Effector memory CD8-positive, alpha-beta T cell (primary cell): ENCODE measurements at regions not wholly inside any gene's neighbourhood (a gene's known extent, or its start where the extent isn't known, plus 50 kb on each side); places are given as distances from the start of the nearest gene placed in this dataset.
"Not testable (repeated sequence)": the region's sequence is repeated elsewhere in the genome, so short reads cannot be mapped to it uniquely, and the experiment has no call there.

Experiments
- ATAC-seq: fragments of 150-1000 bp; cut with Tn5 transposase; replicated peaks from 2 replicates; pipeline ENCODE4 v1.10.0; 2021; ENCODE audit warnings: mild to moderate bottlenecking, moderate library complexity
- DNase-seq, 3 experiments: peaks; one replicate each; pipeline ENCODE4 v3.0.0; 2021
- H3K27ac Mint-ChIP-seq, 2 donors: one replicate each; pipeline ENCODE4 v1.8.0; 2022; ENCODE audit warnings: mild to moderate bottlenecking in 2 of 2, mixed read lengths in 2 of 2, moderate library complexity in 2 of 2
- H3K27me3 Mint-ChIP-seq, 2 donors: one replicate each; pipeline ENCODE4 v1.8.0; 2022; ENCODE audit warnings: mixed read lengths in 2 of 2
- H3K36me3 Mint-ChIP-seq: one replicate; pipeline ENCODE4 v1.8.0; 2022; ENCODE audit warnings: mild to moderate bottlenecking, moderate library complexity, mixed read lengths; ENCODE audit not compliant: insufficient read depth
- H3K4me1 Mint-ChIP-seq, 2 donors: one replicate each; pipeline ENCODE4 v1.8.0; 2022; ENCODE audit warnings: low read depth in 2 of 2, mixed read lengths in 2 of 2
- H3K4me3 Mint-ChIP-seq, 2 donors: one replicate each; pipeline ENCODE4 v1.8.0; 2022; ENCODE audit warnings: mild to moderate bottlenecking in 2 of 2, mixed read lengths in 2 of 2, moderate library complexity in 2 of 2
- H3K9me3 Mint-ChIP-seq, 2 donors: one replicate each; pipeline ENCODE4 v1.8.0; 2022; ENCODE audit warnings: mixed read lengths in 2 of 2

DNA sequence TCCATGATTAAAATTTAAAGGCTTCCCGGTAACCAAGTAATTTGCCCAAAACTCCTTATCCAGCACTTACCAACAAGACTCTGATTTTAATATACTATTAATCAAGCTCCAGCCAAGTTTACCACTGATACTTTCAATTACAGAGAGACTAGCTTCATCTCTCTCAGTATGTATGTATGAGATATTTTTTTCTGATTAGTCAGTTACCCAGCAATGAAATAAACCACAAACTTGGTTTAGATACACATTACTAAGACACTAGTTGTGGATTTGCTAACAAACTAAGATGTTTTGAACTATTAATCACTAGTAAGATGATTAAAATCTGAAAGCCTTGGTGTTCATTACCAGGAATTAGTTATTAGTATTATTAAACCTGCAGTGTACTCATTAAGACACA, 1272.2 kb upstream of the ACVR2A start:
- no peak for ATAC-seq

DNA sequence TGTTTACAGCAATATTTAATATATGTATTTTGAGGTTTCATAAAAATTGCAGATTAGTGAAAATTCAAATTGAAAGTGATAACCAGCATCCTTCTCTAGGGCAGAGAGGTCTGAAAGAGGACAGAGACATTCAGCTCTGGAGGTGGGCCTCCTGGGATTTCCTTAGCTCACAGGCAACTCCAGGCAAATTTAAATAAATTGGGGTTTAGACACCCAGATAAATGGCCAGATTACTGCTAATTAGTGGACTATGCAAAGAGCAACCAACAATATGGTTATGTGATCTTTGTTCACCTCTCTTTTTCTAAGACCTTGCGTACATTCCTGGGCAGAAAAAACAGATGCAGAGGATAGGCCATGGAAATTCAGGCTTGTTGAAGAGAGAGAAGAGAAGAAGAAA, 1282.8 kb upstream of the ACVR2A start:
- DNase-seq = no peak
- Mint-ChIP-seq H3K4me3 (no peak overlapping the region), H3K9me3 (peaks cover 0 to 5% of the 10 kb centered on the region in 2 donors), H3K36me3 (no peaks in the 10 kb centered on the region), H3K27me3 (no peaks in the 10 kb centered on the region), H3K27ac (no peak overlapping the region), H3K4me1 (no peaks in the 10 kb centered on the region)
- no peak for ATAC-seq

More for the DNA sequence above, 1272.2 kb upstream of the ACVR2A start:
- H3K27ac Mint-ChIP-seq = no peak overlapping the region
- DNase-seq = no peak
- H3K9me3 Mint-ChIP-seq = peaks cover 3 to 15% of the 10 kb centered on the region in 2 donors
- no peak overlapping the region for H3K4me3 Mint-ChIP-seq
- H3K36me3 Mint-ChIP-seq = no peaks in the 10 kb centered on the region
- no peaks in the 10 kb centered on the region for H3K4me1 Mint-ChIP-seq
- H3K27me3 Mint-ChIP-seq = no peaks in the 10 kb centered on the region

DNA sequence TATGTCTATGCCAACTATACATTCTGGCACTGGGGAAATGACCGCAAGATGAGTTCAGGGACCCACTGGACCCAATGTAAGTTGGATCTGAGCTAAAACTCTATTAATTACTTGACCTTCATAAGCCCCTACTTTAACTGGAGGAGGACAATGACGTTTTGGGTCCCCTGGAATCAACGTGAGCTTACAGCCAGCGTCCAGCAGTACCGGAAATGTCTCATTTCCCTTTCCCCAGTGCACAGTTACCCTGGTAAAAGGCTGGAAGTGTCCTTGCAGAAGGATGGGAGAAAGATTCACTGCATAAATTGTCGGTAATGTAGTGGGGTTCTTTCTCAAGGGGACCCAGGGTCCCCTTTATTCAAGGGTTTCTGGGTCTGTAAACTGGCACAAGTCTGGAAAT, 1297.6 kb upstream of the ACVR2A start:
- no peak for ATAC-seq
- no peaks in the 10 kb centered on the region for H3K27me3 Mint-ChIP-seq
- no peaks in the 10 kb centered on the region for H3K4me1 Mint-ChIP-seq
- H3K36me3 Mint-ChIP-seq = no peaks in the 10 kb centered on the region
- no peak for DNase-seq
- H3K9me3 Mint-ChIP-seq = peaks cover 0 to 6% of the 10 kb centered on the region in 2 donors
- no peak overlapping the region for H3K4me3 Mint-ChIP-seq
- H3K27ac Mint-ChIP-seq = no peak overlapping the region

DNA sequence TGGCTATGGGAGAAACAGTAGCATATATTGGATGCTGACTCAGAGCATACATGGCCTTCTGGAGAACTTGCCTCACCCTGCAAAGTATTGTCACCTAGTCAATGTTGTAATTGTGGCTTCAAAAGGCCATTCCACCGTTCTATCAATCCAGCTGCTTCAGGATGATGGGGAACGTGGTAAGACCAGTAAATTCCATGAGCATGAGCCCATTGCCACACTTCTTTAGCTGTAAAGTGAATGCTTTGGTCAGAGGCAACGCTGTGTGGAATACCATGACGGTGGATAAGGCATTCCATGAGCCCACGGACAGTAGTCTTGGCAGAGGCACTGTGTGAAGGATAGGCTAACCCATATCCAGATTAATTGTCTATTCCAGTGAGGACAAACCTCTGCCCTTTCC, 1300.1 kb upstream of the ACVR2A start:
- Mint-ChIP-seq H3K9me3 (peaks cover 2 to 6% of the 10 kb centered on the region in 2 donors), H3K36me3 (no peaks in the 10 kb centered on the region), H3K27ac (no peak overlapping the region), H3K27me3 (no peaks in the 10 kb centered on the region), H3K4me1 (no peaks in the 10 kb centered on the region), H3K4me3 (no peak overlapping the region)
- DNase-seq (no peak), ATAC-seq (no peak)

DNA sequence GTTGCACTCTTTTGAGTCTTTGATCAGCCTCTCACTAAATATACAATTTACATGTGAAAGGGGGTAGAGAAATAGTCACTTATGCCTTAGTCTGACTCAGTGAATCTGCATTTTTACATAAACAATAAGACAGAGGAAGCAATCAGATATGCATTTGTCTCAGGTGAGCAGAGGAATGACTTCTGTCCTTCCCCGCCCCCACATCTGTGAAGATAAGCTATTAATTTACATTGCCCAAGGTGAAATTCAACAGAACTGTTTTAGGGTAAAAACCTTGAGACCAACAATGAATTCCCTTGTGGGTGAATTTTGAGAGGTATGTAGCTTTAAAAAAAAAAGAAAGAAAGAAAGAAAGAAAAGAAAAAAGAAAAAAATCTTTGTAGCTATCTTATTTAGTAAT, 1302.9 kb upstream of the ACVR2A start:
- H3K27ac Mint-ChIP-seq = no peak overlapping the region
- no peaks in the 10 kb centered on the region for H3K4me1 Mint-ChIP-seq
- DNase-seq (no peak), ATAC-seq (no peak)
- peaks cover 9 to 17% of the 10 kb centered on the region in 2 donors for H3K9me3 Mint-ChIP-seq
- no peaks in the 10 kb centered on the region for H3K36me3 Mint-ChIP-seq
- no peak overlapping the region for H3K4me3 Mint-ChIP-seq
- H3K27me3 Mint-ChIP-seq = no peaks in the 10 kb centered on the region

DNA sequence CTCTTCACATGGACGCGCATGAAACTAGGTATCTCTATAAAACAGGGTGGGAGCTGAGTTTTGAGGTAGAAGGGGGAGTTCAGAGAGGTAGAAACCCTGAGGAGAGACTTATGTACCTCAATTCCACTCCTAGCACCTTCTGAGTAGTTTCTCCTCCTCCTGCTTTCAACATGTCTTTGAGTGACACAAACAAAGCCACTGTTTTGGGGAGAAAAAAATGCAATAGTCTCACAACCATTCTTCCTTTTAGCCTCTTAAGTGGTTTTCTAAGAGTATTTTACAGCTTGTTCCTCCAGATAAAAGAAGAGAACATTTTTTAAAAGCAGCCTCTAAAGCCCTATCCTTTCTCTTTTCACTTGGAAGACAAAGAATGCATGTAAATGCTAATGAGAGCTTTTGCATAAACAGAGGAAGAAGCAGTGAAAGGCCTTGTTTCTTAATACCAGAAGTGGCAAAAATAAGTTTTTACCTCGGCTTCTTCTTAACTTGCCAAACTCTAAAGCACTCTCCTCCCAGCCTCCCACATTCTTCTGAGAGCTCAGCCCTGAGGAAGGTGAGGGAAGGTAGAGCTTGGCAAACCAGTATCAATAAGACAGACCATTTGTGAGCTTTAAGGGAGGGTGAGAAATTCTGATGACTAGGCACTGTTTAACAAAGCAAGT, 1304.4 kb upstream of the ACVR2A start:
- Mint-ChIP-seq H3K4me3 (no peak overlapping the region), H3K9me3 (peaks cover 12 to 14% of the 10 kb centered on the region in 2 donors)

DNA sequence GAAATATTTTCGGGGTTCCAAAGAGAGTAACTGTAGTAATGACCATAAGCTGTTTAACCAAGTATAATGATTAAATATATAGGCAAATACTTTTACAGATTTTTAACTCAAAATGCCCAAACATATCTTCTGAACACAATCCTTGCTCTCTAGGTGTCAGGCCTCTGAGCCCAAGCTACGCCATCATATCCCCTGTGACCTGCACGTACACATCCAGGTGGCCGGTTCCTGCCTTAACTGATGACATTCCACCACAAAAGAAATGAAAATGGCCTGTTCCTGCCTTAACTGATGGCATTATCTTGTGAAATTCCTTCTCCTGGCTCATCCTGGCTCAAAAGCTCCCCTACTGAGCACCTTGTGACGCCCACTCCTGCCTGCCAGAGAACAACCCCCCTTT, 1305.1 kb upstream of the ACVR2A start:
- not testable (repeated sequence) for H3K4me1 Mint-ChIP-seq, DNase-seq, H3K27ac Mint-ChIP-seq, ATAC-seq, H3K27me3 Mint-ChIP-seq, H3K36me3 Mint-ChIP-seq, H3K4me3 Mint-ChIP-seq
- H3K9me3 Mint-ChIP-seq = peaks cover 11 to 12% of the 10 kb centered on the region in 2 donors

More for the DNA sequence above, 1304.4 kb upstream of the ACVR2A start:
- no peak for ATAC-seq
- Mint-ChIP-seq H3K36me3 (no peaks in the 10 kb centered on the region), H3K27me3 (no peaks in the 10 kb centered on the region), H3K27ac (no peak overlapping the region), H3K4me1 (no peaks in the 10 kb centered on the region)
- DNase-seq = no peak

DNA sequence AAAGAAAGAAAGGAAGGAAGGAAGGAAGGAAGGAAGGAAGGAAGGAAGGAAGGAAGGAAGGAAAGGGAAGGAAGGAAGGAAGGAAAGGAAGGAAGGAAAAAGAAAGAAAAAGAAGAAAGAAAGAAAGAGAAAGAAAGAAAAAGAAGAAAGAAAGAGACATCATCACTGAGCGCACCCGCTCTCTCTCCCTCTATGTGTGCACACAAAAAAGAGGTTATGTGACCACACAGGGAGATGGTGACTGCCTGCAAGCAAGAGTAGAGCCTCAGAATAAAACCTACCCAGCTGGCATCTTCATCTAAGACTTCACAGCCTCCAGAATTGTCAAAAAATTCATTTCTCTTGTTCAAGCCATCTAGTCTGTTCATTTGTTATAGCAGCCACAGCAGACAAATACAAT, 1307.4 kb upstream of the ACVR2A start:
- Mint-ChIP-seq H3K4me1 (no peaks in the 10 kb centered on the region), H3K27ac (no peak overlapping the region), H3K36me3 (no peaks in the 10 kb centered on the region), H3K4me3 (no peak overlapping the region), H3K27me3 (no peaks in the 10 kb centered on the region), H3K9me3 (peaks cover 11 to 12% of the 10 kb centered on the region in 2 donors)
- DNase-seq (no peak), ATAC-seq (no peak)

DNA sequence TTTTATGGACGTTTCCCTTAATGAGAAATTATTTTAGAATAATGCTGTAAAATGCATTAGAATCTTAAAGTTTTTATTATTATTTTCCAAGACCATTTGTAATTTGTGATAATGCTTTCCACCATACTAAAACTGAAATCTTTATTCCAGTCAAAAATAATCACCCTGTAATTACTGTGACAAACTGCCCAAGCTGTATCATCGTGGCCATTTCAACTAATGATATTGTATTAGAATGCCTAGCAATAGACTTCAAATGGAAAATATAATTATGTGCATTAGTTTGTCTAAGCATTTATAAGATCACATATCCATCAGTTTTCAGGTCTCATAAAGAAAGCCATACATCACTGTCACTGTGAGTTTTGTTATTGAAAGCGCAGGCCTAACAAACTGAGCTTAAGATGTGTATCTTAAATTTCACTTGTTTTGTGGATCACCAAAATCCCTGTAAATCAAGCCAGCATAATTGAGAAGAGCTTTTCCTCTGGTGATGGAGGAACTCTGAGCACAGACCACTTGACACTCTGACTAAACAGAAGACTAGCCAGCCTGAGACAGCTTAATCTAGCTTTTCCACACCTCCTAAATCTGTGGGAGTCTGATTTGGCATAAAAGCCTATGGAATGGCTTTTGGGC, 1312.2 kb upstream of the ACVR2A start:
- peaks cover 2 to 3% of the 10 kb centered on the region in 2 donors for H3K9me3 Mint-ChIP-seq
- no peaks in the 10 kb centered on the region for H3K27me3 Mint-ChIP-seq
- no peak overlapping the region for H3K4me3 Mint-ChIP-seq
- no peaks in the 10 kb centered on the region for H3K4me1 Mint-ChIP-seq
- no peaks in the 10 kb centered on the region for H3K36me3 Mint-ChIP-seq
- ATAC-seq (no peak), DNase-seq (no peak)
- H3K27ac Mint-ChIP-seq = no peak overlapping the region

DNA sequence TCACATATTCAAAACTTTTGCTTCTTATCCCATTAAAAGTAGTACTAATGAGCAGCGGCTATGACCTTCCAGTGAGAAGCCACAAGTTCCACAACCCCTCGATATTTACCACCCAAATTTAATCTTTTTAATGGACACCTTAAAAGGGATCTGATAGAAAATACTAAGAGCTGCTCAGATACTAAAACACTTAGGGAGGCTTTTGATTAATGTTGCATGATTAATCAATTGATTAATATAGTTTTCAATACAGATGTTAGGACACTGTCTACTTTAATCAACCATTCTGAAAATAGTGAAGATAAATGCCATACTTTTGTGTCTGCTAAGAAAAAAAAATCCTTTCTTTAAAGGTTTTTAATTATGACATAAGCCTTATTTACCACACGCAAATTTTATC, 1312.8 kb upstream of the ACVR2A start:
- Mint-ChIP-seq H3K9me3 (peaks cover 0 to 3% of the 10 kb centered on the region in 2 donors), H3K4me1 (no peaks in the 10 kb centered on the region), H3K4me3 (no peak overlapping the region), H3K27me3 (no peaks in the 10 kb centered on the region), H3K36me3 (no peaks in the 10 kb centered on the region), H3K27ac (no peak overlapping the region)
- ATAC-seq (no peak), DNase-seq (no peak)

DNA sequence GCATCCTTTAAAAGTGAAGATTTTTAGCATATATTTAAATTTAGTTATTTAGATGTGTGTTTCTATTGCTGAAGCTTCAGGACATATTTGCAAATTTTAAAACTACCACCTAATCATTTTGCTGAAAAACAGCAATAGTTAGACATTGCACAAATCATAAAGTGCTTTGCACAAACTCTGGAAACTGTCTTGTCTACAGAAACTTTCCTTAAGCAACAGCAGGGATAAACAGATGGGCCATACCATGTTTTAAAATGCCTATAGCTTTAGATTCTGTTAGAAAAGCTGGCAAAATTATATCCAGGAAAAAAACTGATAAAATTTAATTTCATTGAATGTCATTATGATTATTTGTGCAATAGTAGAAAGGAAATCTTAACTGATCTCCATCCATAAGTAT, 1313.9 kb upstream of the ACVR2A start:
- H3K4me1 Mint-ChIP-seq = no peaks in the 10 kb centered on the region
- ATAC-seq (no peak), DNase-seq (no peak)
- H3K9me3 Mint-ChIP-seq = peaks cover 0 to under 1% of the 10 kb centered on the region in 2 donors
- H3K36me3 Mint-ChIP-seq = no peaks in the 10 kb centered on the region
- no peak overlapping the region for H3K27ac Mint-ChIP-seq
- H3K27me3 Mint-ChIP-seq = no peaks in the 10 kb centered on the region
- H3K4me3 Mint-ChIP-seq = no peak overlapping the region

DNA sequence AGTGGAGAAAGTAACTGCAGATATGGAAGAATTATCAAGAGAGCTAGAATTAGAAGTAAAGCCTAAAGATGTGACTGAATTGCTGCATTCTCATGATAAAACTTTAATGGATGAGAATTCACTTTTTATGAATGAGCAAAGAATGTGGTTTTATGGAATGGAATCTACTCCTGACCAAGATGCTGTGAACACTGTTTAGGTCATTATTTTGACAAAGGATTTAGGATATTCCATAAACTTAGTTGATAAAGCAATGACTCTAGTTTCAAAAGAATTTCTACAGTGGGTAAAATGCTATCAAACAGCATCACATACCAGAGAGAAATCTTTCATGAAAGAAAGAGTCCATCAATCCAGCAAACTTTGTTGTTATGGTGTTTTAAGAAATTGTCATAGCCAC, 1317.7 kb upstream of the ACVR2A start:
- H3K36me3 Mint-ChIP-seq = no peaks in the 10 kb centered on the region
- DNase-seq = no peak
- no peak for ATAC-seq
- no peaks in the 10 kb centered on the region for H3K4me1 Mint-ChIP-seq
- H3K9me3 Mint-ChIP-seq = no peaks in the 10 kb centered on the region
- no peak overlapping the region for H3K4me3 Mint-ChIP-seq
- H3K27me3 Mint-ChIP-seq = no peaks in the 10 kb centered on the region
- no peak overlapping the region for H3K27ac Mint-ChIP-seq

DNA sequence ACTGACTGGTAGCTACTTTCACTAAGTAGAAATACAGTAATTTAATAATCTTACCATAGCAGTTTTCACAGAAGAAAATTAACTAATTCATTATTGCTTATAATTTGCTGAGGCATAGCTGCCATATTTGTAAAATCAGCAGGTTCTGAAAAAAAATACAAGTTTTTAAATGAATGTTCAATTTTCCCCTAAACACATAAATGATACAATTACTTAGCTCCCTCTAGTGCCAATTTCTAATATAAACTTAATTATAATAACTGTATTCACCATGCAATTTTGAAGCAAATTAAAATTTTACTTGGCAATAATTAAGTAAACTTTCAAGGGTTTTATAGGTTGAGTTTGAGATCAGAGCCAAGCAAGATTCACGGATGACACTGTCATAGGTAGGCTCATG, 1321.6 kb upstream of the ACVR2A start:
- DNase-seq (no peak), ATAC-seq (no peak)
- Mint-ChIP-seq H3K27ac (no peak overlapping the region), H3K4me3 (no peak overlapping the region), H3K4me1 (no peaks in the 10 kb centered on the region), H3K36me3 (no peaks in the 10 kb centered on the region), H3K9me3 (peaks cover 0 to 3% of the 10 kb centered on the region in 2 donors), H3K27me3 (no peaks in the 10 kb centered on the region)

DNA sequence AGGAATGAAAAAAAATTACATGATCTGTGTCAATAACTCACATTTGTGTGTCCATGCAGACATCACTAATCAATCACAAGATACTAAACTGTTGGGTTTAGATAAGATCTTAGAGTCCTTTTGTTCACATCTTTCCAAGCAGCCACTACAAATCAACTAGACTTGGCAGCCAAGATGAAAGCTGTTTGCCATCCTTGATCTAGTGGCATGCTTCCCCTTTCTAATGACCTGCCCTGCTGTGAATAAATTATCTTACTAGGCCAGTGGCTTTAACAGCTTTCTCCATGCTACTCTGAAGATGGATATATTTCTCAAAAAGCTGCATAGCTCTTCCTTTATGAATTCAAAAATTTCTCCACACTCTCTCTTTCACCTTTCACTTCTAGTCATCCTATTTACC, 1338.0 kb upstream of the ACVR2A start:
- Mint-ChIP-seq H3K27me3 (no peaks in the 10 kb centered on the region), H3K4me3 (no peak overlapping the region), H3K27ac (no peak overlapping the region), H3K36me3 (no peaks in the 10 kb centered on the region), H3K9me3 (peaks cover 8 to 9% of the 10 kb centered on the region in 2 donors), H3K4me1 (no peaks in the 10 kb centered on the region)
- ATAC-seq = no peak
- DNase-seq = no peak
